PC-9 (cell line): ENCODE measurements at regions not wholly inside any gene's neighbourhood (a gene's known extent, or its start where the extent isn't known, plus 50 kb on each side); places are given as distances from the start of the nearest gene placed in this dataset.

Experiments
- CTCF ChIP-seq: fragments of 200-600 bp; sonication (generic); conservative IDR thresholded peaks from 2 replicates; pipeline ENCODE4 v1.6.1; 2017; ENCODE audit warnings: mixed run types, antibody characterized with exemption, mild to moderate bottlenecking, moderate library complexity
- EZH2 ChIP-seq: fragments of 200-600 bp; sonication (generic); IDR thresholded peaks from 2 replicates; pipeline ENCODE4 v1.8.0; 2017; ENCODE audit warnings: antibody characterized with exemption, low read depth

- no peak for TF ChIP-seq CTCF
- no peak for TF ChIP-seq EZH2
Measured at GRCh38 chr4:115454228-115454627, 340.8 kb upstream of the NDST4 start.
